Mesodermal cell (in vitro differentiated cells): ENCODE measurements at regions not wholly inside any gene's neighbourhood (a gene's known extent, or its start where the extent isn't known, plus 50 kb on each side); places are given as distances from the start of the nearest gene placed in this dataset.
A peak's percentile ranks its signal among the peaks of the same experiment; 100 is the strongest.

Experiments
- H3K27ac ChIP-seq: 2 replicates; pipeline ENCODE4 v1.7.0; 2013; ENCODE audit warnings: mild to moderate bottlenecking, low read depth, low read length, moderate library complexity; ENCODE audit not compliant: severe bottlenecking
- H3K36me3 ChIP-seq: 2 replicates; pipeline ENCODE4 v1.7.1; 2013; ENCODE audit warnings: mild to moderate bottlenecking, low read length, moderate library complexity; ENCODE audit not compliant: control insufficient read depth, insufficient read depth
- H3K4me1 ChIP-seq: one replicate; pipeline ENCODE4 v1.7.1; 2013; ENCODE audit warnings: mild to moderate bottlenecking, low read length; ENCODE audit not compliant: insufficient read depth, control insufficient read depth, poor library complexity, severe bottlenecking
- H3K4me3 ChIP-seq: 2 replicates; pipeline ENCODE4 v1.7.0; 2013; ENCODE audit warnings: low read length, control low read depth, mild to moderate bottlenecking; ENCODE audit not compliant: insufficient read depth, poor library complexity, severe bottlenecking; ENCODE audit errors: extremely low read depth
- H3K9me3 ChIP-seq: 2 replicates; pipeline ENCODE4 v1.7.1; 2013; ENCODE audit warnings: mild to moderate bottlenecking, low read length, moderate library complexity; ENCODE audit not compliant: control insufficient read depth
- WGBS, 2 experiments: methylation state at CpG; one replicate each; pipeline ENCODE4 v1.1.5; 2013; ENCODE audit warnings: missing lambda C conversion rate in 2 of 2; ENCODE audit not compliant: insufficient coverage in 2 of 2; 5-methylcytosine and 5-hydroxymethylcytosine counted together

GRCh38 chr4:52343595-52343994 lies 292.5 kb downstream of the SPATA18 start:
- Histone ChIP-seq H3K4me3 (no peak overlapping the region), H3K4me1 (no peaks in the 10 kb centered on the region), H3K27ac (no peak overlapping the region), H3K9me3 (no peaks in the 10 kb centered on the region), H3K36me3 (no peaks in the 10 kb centered on the region)
- no CpG with 5 or more reads among the region's 1 CpG for WGBS, 2 experiments

DNA sequence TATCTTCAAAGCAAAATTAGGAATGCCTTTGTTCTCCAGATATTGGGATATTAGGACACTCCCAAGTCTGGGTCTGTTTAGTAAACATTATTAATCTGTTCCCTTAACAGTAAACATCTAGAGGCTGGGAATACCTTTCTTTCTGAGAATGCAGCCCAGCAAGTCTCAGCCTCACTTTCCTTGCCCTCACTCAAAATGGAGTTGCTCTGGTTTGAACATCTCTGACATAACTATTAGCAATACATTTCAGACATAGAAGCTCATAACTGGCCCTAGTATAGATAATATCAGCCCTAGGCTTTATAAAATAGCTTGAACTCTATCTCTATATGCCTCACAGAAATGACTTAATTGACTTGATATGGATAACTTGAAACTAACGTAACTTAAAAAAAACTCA lies 299.8 kb downstream of the SPATA18 start:
- no peaks in the 10 kb centered on the region for H3K36me3 ChIP-seq
- no peak overlapping the region for H3K27ac ChIP-seq
- WGBS, 2 experiments = no CpG with 5 or more reads among the region's 1 CpG
- H3K9me3 ChIP-seq = no peaks in the 10 kb centered on the region
- no peak overlapping the region for H3K4me3 ChIP-seq
- no peaks in the 10 kb centered on the region for H3K4me1 ChIP-seq

- no peaks in the 10 kb centered on the region for H3K9me3 ChIP-seq
- no peaks in the 10 kb centered on the region for H3K4me1 ChIP-seq
- 89 to 94% methylated on average over 5 to 8 of the region's 9 CpGs for WGBS, 2 experiments
- H3K36me3 ChIP-seq = no peaks in the 10 kb centered on the region
- H3K4me3 ChIP-seq = no peak overlapping the region
- H3K27ac ChIP-seq = no peak overlapping the region
Observed at GRCh38 chr4:52358366-52358765, 300.7 kb downstream of the USP46 start.

DNA sequence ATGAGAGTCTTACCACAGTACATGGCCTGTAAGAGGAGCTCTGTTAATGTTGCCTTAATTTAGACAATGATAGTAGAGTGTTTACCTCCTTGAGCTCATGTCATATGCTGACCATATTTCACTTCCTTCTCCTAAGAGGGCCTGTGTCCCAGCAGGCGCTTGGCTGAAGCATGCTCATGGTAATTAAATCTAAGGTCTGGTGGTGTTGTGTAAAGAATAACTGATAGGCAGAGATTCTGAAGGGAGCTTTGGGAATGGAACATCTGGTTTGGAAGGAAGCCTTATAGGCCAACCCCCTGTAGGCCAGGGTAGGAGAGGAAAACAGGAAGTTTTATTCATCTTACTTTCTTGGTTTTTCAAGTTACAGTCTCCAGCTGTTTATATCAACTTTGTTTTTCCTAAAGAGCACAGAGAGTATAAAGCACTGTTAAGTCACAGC lies 300.2 kb downstream of the USP46 start:
- Histone ChIP-seq H3K27ac (no peak overlapping the region), H3K4me1 (no peaks in the 10 kb centered on the region), H3K36me3 (no peaks in the 10 kb centered on the region), H3K9me3 (no peaks in the 10 kb centered on the region), H3K4me3 (no peak overlapping the region)
- 100% methylated on average over 1 of the region's 1 CpG; no CpG with 5 or more reads in 1 of the 2 experiments for WGBS, 2 experiments

GRCh38 chr4:52366191-52366590 lies 292.9 kb downstream of the USP46 start:
- 100% methylated on average over 1 of the region's 5 CpGs; no CpG with 5 or more reads in 1 of the 2 experiments for WGBS, 2 experiments
- H3K9me3 ChIP-seq = no peaks in the 10 kb centered on the region
- H3K4me1 ChIP-seq = no peaks in the 10 kb centered on the region
- no peaks in the 10 kb centered on the region for H3K36me3 ChIP-seq
- no peak overlapping the region for H3K4me3 ChIP-seq
- no peak overlapping the region for H3K27ac ChIP-seq

- Histone ChIP-seq H3K4me3 (no peak overlapping the region), H3K9me3 (no peaks in the 10 kb centered on the region), H3K27ac (no peak overlapping the region), H3K4me1 (no peaks in the 10 kb centered on the region), H3K36me3 (no peaks in the 10 kb centered on the region)
- 76 to 83% methylated on average over 3 of the region's 4 CpGs for WGBS, 2 experiments
Observed at GRCh38 chr4:52366621-52367020, 292.5 kb downstream of the USP46 start.

DNA sequence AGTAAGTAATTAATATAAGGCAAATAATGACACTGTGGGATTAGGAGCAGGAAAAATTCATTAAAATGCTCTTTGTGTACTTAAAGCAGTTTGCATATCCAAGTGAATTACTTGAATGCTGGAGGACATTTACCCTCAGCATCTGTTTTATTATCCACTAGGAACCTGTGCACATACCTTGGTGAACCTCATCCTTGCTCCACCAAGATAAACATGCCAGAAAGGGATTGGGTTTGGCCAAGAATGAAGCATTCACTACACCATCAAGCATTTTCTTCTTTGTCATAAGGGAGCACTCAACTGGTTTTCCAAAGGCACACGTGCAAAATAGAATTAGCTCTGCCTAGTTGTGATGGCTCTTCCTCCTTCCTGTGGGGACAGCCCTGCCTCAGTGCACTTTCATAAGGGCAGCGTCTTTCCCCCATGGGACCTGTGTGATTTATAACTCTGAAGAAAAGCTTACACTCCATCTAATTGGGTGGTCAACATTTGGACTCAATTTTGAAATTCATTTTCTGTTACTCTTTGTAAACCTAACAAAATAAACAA lies 291.7 kb downstream of the USP46 start:
- no peak overlapping the region for H3K4me3 ChIP-seq
- H3K4me1 ChIP-seq = no peaks in the 10 kb centered on the region
- no peaks in the 10 kb centered on the region for H3K36me3 ChIP-seq
- no peak overlapping the region for H3K27ac ChIP-seq
- 77 to 80% methylated on average over 1 of the region's 2 CpGs for WGBS, 2 experiments
- H3K9me3 ChIP-seq = no peaks in the 10 kb centered on the region

DNA sequence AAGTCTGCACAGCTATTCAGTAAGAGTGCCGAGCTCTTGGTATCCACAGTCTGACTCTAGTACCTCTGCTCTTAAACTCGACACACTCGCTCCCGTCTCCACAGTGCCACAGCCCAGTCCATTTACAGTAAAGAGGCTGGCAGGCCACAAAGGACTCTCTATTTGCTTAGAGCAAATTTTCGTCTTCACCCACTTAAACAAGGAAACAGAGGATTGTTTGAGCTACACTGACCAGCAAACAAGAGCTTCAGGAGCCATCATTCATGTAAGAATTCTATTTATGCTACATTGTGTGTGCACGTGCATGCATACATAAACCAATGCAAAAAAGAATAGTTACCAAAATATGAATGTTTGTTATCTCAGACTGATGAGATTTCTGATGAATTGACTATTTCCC lies 290.2 kb downstream of the USP46 start:
- Histone ChIP-seq H3K27ac (no peak overlapping the region), H3K9me3 (no peaks in the 10 kb centered on the region), H3K4me1 (no peaks in the 10 kb centered on the region), H3K4me3 (no peak overlapping the region), H3K36me3 (no peaks in the 10 kb centered on the region)
- WGBS, 2 experiments = 90 to 93% methylated on average over 4 to 5 of the region's 6 CpGs

DNA sequence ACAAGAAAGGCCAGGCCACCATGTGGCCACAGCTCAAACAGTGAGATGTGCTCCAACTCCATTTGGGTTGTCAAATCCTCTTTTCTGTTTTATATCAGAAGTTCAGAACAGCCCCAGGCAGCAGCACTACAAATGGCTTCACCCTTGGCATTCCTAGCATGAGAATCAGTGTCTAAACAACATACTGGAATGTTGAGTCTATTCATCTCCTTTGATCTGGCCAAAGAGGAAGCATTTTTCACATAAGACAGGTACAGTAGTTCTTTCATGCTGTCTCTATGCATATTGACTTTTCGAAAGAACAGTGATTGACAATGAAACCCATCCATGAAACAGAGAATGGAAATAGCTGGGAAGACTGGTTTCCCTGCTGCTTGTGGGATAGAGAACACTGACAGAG lies 289.5 kb downstream of the USP46 start:
- Histone ChIP-seq H3K4me1 (no peaks in the 10 kb centered on the region), H3K9me3 (no peaks in the 10 kb centered on the region), H3K36me3 (no peaks in the 10 kb centered on the region), H3K27ac (peak overlapping the region; percentile 13), H3K4me3 (no peak overlapping the region)
- WGBS, 2 experiments = 88 to 100% methylated on average over 1 of the region's 1 CpG

DNA sequence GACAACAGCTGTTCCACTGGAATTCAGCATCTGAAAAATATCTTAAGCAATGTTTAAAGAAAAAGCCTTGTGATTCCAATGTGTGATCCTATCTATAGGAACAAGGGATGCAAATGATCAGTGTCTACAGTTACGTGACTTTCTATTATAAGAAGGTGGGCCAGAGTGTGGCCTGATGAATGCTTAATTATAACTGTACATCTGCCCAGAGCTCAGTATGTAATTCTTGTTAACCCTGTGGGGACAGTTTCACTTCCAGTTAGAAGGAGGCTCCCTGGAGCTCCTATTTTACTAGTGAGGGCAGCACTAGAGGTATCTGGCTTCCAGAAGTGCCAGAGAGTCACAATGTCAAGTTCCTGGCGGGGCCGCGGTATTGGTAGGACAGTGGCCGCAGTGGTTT lies 288.5 kb downstream of the USP46 start:
- WGBS, 2 experiments = 60 to 70% methylated on average over 2 of the region's 5 CpGs
- H3K36me3 ChIP-seq = no peaks in the 10 kb centered on the region
- no peak overlapping the region for H3K27ac ChIP-seq
- no peaks in the 10 kb centered on the region for H3K9me3 ChIP-seq
- no peak overlapping the region for H3K4me3 ChIP-seq
- H3K4me1 ChIP-seq = no peaks in the 10 kb centered on the region

- no peak overlapping the region for H3K27ac ChIP-seq
- WGBS, 2 experiments = 92 to 93% methylated on average over 3 of the region's 5 CpGs
- no peaks in the 10 kb centered on the region for H3K9me3 ChIP-seq
- no peak overlapping the region for H3K4me3 ChIP-seq
- no peaks in the 10 kb centered on the region for H3K4me1 ChIP-seq
- H3K36me3 ChIP-seq = no peaks in the 10 kb centered on the region
Observed at GRCh38 chr4:52371841-52372240, 287.3 kb downstream of the USP46 start.
